GM19395 (cell line): ENCODE measurements at regions not wholly inside any gene's neighbourhood (a gene's known extent, or its start where the extent isn't known, plus 50 kb on each side); places are given as distances from the start of the nearest gene placed in this dataset.
"Not testable (repeated sequence)": the region's sequence is repeated elsewhere in the genome, so short reads cannot be mapped to it uniquely, and the experiment has no call there.

Experiments
- ATAC-seq: cut with Tn5 transposase; IDR thresholded peaks from one replicate; pipeline ENCODE4 v1.9.1; 2021; ENCODE audit warnings: mild to moderate bottlenecking, moderate library complexity; ENCODE audit not compliant: unreplicated experiment

DNA sequence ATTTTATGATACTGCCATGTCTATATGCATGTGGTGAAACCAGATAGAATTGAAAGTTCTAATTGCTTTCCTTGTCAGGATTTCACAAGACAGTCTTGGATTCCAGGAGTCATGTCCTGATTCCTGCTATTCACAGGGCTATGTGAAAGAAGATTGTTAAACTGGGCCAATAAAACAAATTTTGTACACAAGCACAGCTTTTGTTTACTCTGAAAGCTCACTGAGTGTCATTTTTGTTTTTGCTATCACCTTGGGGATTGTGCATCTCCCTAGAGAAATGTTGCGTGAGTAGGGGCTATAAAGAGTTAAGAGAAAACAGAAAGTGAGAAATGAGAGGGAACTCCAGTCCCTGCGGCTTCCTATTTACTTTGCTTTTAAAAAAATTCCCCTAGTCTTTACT is 627.5 kb downstream of the PKHD1 start:
- peak; percentile 96 for ATAC-seq

- no peak for ATAC-seq
These were observed 624.5 kb downstream of the PKHD1 start for GRCh38 chr6:51462896-51463295.

GRCh38 chr6:51463321-51463720 is 624.1 kb downstream of the PKHD1 start:
- no peak for ATAC-seq

DNA sequence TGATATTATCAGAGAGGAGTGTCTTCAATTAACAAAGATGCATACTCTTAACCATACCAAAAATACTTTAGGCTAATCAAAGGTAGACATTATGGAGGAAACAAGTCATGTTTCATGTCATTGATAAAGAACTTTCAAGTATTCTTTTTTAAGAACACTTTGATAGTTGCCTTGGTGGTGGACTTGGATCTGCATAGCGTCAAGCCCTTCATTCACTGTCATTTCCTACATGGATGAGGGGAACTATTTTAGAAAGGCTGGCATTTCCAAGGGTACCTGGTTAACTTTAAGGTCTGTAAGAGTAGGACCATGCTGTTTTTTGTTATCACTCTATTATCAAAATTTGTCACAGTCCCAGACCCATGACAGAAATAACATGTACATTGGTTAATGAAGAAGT is 622.5 kb downstream of the PKHD1 start:
- no peak for ATAC-seq

DNA sequence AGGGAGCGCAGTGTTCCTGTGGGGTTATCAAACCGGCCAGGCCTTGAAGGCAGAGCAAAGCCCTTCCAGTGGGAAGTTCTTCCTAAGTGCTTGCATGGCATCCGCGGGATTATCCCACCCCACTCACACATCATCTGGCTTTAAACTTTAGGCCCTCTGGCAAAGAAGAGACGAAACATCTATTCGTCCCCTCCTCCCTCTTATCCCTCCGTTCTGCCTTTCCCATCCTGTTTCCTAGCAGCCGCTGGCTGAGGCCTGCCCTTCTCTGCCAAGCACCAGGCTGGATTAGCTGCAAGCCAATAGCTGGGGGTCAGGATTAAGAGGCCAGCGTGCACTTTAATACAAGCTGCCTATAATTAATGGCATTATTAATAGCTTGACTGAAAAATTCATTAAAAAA is 621.0 kb downstream of the PKHD1 start:
- ATAC-seq: no peak

DNA sequence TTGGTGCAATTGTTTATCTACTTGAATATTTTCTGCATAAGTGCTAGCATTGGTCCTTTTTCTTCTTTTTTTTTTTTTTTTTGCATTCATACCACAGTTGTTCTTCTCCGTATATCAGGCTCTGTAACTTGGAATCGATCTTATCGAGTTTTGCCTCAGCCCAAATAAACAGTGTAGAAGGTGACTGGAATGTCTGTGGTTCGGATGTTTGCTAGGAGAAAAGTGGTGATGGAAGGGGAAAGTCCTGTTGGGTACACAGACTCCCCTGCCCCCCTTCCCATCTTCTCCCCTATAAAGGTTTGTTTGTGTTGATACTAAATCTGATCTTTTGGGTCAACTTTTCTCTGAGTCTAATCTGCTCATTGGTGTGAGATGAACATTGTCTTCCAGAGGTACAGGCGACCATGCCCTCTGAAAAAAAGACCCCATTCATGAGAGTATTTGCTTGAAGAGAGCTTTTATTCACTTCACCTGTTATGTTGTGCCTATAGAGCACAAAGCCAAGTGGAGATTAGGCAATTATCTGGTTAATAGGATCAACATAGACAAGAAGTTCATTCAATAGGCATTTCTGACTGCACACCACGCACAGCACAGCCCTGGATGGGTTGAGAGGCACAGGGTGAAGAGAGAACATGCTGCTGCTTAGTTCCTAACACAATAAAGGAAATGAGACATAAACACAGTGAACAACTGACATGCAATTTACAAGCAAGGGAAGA is 620.0 kb downstream of the PKHD1 start:
- no peak for ATAC-seq

DNA sequence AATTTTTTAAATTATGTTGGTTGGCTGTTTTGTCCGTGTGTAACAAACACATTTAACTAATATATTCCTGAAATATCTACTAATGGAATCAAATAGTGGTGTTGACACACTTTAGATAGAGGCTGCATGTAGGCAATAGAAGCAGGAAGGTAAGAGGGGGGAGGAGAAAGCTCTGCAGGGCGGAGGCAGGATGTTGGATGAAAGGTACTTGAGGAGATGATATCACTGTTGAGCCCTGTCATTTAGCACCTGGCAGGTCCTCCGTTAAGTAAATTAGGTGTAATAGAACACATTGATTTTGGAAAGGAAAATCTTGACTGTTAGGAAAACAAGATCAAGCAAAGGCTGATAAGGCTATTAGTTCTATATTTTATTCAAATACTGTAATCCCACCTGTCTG is 618.7 kb downstream of the PKHD1 start:
- ATAC-seq: no peak

GRCh38 chr6:51472745-51473487 is 614.5 kb downstream of the PKHD1 start:
- ATAC-seq: no peak

GRCh38 chr6:51474022-51474975 is 613.1 kb downstream of the PKHD1 start:
- ATAC-seq: no peak

DNA sequence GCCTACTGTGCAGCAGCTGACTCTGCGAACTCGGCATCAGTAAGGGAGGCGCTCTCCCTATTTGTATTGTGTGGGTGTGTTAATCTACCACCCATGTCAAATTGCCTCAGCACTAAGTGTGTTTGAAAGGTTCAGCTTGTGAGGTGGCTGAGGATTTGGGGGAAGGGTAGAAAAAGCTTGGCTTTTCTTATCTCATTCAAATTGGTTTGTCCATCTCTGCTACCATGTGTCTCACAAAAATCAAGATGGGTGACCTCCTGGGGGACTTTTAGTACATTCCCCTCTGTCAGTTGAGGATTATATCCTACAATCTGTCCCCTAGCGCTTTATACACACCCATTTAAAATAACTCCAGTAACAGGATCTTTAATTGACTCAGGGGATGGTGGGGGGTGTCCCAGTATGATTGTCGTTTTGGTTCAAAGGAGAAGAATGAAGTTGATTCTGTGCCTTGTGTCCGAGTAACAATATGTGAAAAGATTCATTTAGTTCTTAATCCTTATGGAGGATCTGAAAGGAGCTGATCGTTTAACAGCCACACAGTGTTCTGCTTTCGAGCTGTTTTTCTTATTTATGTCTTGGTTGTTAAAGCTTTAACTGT is 609.6 kb downstream of the PKHD1 start:
- no peak for ATAC-seq

GRCh38 chr6:51479296-51479695 is 608.1 kb downstream of the PKHD1 start:
- no peak for ATAC-seq

DNA sequence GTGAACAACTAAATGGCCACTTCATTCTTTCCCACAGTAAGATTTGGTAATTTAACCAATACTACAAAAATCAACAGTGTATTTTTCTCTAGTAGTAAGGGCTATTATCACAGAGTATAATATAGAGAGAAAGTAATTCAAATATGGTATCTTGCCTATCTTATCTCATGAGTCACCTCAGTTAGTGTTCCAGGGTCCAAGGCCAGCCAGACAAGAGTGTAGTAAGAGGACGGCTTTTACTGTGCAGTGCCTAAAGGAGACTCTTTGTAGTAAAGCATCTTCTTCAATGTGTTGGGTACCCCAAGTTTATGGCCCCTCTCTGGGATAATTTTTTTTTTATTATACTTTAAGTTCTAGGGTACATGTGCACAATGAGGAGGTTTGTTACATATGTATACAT is 607.4 kb downstream of the PKHD1 start:
- ATAC-seq: no peak

GRCh38 chr6:51485869-51486268 is 601.5 kb downstream of the PKHD1 start:
- not testable (repeated sequence) for ATAC-seq

- ATAC-seq: no peak
These were observed 599.5 kb downstream of the PKHD1 start for GRCh38 chr6:51487937-51488336.

- ATAC-seq: no peak
These were observed 598.3 kb downstream of the PKHD1 start for GRCh38 chr6:51489133-51489532.

GRCh38 chr6:51490101-51490500 is 597.3 kb downstream of the PKHD1 start:
- no peak for ATAC-seq

- no peak for ATAC-seq
These were observed 593.1 kb downstream of the PKHD1 start for GRCh38 chr6:51494342-51494741.

DNA sequence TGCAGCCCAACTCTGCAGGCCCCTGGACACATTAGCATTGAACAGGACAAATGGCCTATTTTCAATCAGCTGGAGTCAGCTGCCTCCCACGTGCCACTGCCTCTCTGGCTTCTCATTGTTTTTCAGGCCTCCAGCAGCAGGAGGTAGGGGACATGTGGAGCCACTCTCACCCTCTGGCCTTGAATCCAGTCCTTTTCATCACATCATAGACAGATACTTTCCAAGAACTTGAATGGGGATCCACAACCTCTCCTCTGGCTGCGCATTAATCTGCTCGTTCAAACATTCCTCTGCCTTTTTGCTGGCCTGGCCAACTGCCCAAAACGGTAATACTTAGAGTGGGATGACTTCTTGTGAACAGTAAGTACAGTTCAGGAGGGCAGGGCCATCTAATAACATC is 592.3 kb downstream of the PKHD1 start:
- ATAC-seq: no peak

- ATAC-seq: no peak
These were observed 591.6 kb downstream of the PKHD1 start for GRCh38 chr6:51495610-51496396.

DNA sequence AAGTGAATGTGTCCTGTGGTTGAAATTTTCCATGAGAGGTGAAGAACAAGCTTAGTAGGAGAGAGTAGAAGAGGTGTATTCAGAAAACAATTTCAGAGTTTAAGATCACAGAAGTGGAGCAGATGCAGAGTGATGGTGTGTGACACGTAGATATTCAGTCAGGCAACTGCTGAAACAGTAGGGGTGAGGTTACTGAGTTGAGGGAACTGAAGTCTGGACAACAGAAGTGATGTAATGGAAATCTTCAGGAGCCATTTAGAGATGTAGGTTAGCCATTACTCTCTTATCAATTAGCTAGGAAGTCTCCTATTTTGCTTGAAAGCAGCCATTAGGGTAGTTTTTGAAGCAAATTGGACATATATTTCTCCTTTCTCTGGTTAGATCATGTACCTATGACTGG is 584.4 kb downstream of the PKHD1 start:
- no peak for ATAC-seq
